ENCODE measurements at regions not wholly inside any gene's neighbourhood (a gene's known extent, or its start where the extent isn't known, plus 50 kb on each side); places are given as distances from the start of the nearest gene placed in this dataset.
"Not testable (repeated sequence)": the region's sequence is repeated elsewhere in the genome, so short reads cannot be mapped to it uniquely, and the experiment has no call there.

DNA sequence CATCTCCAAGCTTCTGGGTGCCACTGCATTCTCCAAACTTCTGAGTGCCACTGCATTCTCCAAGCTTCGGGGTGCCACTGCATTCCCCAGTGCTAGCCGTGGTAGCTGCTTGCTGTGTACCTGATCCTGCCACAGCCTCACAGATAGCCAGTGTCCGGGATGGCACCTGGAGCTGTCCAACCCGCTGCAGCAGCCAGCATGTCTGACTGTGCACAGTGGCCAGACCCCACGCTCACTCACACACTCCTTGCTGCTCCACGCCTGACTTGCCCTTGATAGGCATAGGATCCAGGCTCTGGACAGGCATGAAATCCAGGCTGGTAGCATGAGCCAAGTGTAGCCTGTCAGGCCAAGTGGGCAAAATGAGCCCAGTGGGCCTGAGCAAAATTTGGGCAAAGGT, 465.0 kb downstream of the GUCY1A2 start:
- Histone ChIP-seq H3K27me3 (ENCODE audit: insufficient read depth, low read length) (no peaks in the 10 kb centered on the region), H3F3A (ENCODE audit: insufficient read depth, low read length) (no peaks in the 10 kb centered on the region), H4K20me1 (ENCODE audit: insufficient read depth, low read length) (no peaks in the 10 kb centered on the region), H3K4me2 (ENCODE audit: low read length) (no peak overlapping the region), H3K9me2 (ENCODE audit: low read depth, low read length) (no peaks in the 10 kb centered on the region), H2AFZ (ENCODE audit: low read length) (no peak overlapping the region), H3K27ac (ENCODE audit: low read depth, low read length, poor library complexity, severe bottlenecking) (no peak overlapping the region), H3K9ac (ENCODE audit: low read length) (no peak overlapping the region), H3K4me3 (ENCODE audit: low read depth, low read length, poor library complexity, severe bottlenecking) (no peak overlapping the region), H3K4me1 (ENCODE audit: insufficient read depth, low read length, severe bottlenecking) (no peaks in the 10 kb centered on the region), H3K79me2 (ENCODE audit: insufficient read depth, low read length) (no peaks in the 10 kb centered on the region), H3K9me3 (ENCODE audit: low read length) (no peaks in the 10 kb centered on the region), H3K36me3 (ENCODE audit: insufficient read depth, low read length) (no peaks in the 10 kb centered on the region)
- TF ChIP-seq EZH2 (IDR thresholded peaks at IDR 0.05; ENCODE audit: borderline replicate concordance, low read length) = no peak
- TF ChIP-seq, protein P1, sequence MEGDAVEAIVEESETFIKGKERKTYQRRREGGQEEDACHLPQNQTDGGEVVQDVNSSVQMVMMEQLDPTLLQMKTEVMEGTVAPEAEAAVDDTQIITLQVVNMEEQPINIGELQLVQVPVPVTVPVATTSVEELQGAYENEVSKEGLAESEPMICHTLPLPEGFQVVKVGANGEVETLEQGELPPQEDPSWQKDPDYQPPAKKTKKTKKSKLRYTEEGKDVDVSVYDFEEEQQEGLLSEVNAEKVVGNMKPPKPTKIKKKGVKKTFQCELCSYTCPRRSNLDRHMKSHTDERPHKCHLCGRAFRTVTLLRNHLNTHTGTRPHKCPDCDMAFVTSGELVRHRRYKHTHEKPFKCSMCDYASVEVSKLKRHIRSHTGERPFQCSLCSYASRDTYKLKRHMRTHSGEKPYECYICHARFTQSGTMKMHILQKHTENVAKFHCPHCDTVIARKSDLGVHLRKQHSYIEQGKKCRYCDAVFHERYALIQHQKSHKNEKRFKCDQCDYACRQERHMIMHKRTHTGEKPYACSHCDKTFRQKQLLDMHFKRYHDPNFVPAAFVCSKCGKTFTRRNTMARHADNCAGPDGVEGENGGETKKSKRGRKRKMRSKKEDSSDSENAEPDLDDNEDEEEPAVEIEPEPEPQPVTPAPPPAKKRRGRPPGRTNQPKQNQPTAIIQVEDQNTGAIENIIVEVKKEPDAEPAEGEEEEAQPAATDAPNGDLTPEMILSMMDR (IDR thresholded peaks at IDR 0.05; ENCODE audit: low read length) = no peak

DNA sequence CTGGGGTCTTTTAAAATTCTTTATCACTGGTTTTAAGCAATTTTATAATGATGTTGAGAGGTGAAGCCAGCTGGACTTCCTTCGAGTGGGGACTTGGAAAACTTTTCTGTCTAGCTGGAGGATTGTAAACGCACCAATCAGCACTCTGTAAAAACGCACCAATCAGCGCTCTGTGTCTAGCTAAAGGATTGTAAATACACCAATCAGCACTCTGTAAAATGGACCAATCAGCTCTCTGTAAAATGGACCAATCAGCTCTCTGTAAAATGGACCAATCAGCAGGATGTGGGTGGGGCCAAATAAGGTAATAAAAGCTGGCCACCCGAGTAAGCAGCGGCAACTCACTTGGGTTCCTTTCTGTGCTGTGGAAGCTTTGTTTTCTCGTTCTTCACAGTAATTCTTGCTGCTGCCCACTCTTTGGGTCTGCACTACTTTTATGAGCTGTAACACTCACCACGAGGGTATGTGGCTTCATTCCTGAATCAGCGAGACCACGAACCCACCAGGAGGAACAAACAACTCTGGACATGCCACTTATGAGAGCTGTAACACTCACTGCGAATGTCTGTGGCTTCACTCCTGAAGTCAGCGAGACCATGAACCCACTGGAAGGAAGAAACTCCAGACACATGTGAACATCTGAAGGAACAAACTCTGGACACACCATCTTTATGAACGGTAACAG, 462.6 kb downstream of the GUCY1A2 start:
- not testable (repeated sequence) for H3F3A ChIP-seq (ENCODE audit: insufficient read depth, low read length); H3K9ac ChIP-seq (ENCODE audit: low read length); H3K27ac ChIP-seq (ENCODE audit: low read depth, low read length, poor library complexity, severe bottlenecking); H3K4me1 ChIP-seq (ENCODE audit: insufficient read depth, low read length, severe bottlenecking); H3K79me2 ChIP-seq (ENCODE audit: insufficient read depth, low read length); H4K20me1 ChIP-seq (ENCODE audit: insufficient read depth, low read length); H2AFZ ChIP-seq (ENCODE audit: low read length); H3K9me2 ChIP-seq (ENCODE audit: low read depth, low read length); H3K9me3 ChIP-seq (ENCODE audit: low read length); H3K27me3 ChIP-seq (ENCODE audit: insufficient read depth, low read length); H3K4me3 ChIP-seq (ENCODE audit: low read depth, low read length, poor library complexity, severe bottlenecking); H3K4me2 ChIP-seq (ENCODE audit: low read length); H3K36me3 ChIP-seq (ENCODE audit: insufficient read depth, low read length)

DNA sequence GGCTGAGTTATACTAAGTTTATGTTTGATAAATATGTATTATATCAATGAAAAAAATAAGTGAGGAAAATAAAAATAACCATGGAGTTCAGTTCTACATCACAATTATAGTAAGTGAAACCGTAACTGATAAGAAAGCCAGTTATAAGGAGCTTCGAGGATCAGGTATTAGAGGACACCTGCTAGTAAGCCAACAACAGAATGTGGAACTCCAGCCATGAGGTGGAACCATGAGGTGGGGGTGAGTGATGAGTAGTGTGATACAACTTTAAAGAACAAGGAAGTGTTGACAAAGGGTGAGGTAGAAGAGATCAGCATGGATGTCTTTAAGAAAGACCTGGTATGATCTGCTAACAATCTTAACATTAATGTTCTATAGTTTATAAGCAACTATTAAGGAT, 452.9 kb downstream of the GUCY1A2 start:
- H3K4me3 ChIP-seq (ENCODE audit: low read depth, low read length, poor library complexity, severe bottlenecking) = no peak overlapping the region
- H3K9ac ChIP-seq (ENCODE audit: low read length) = no peak overlapping the region
- H4K20me1 ChIP-seq (ENCODE audit: insufficient read depth, low read length) = no peaks in the 10 kb centered on the region
- H3K4me2 ChIP-seq (ENCODE audit: low read length) = no peak overlapping the region
- H3K9me2 ChIP-seq (ENCODE audit: low read depth, low read length) = no peaks in the 10 kb centered on the region
- H3K9me3 ChIP-seq (ENCODE audit: low read length) = no peaks in the 10 kb centered on the region
- H3F3A ChIP-seq (ENCODE audit: insufficient read depth, low read length) = no peaks in the 10 kb centered on the region
- H3K27me3 ChIP-seq (ENCODE audit: insufficient read depth, low read length) = no peaks in the 10 kb centered on the region
- no peaks in the 10 kb centered on the region for H3K4me1 ChIP-seq (ENCODE audit: insufficient read depth, low read length, severe bottlenecking)
- no peaks in the 10 kb centered on the region for H3K79me2 ChIP-seq (ENCODE audit: insufficient read depth, low read length)
- TF ChIP-seq EZH2 (IDR thresholded peaks at IDR 0.05; ENCODE audit: borderline replicate concordance, low read length) = no peak
- TF ChIP-seq, protein P1 (IDR thresholded peaks at IDR 0.05; ENCODE audit: low read length) = no peak
- no peaks in the 10 kb centered on the region for H3K36me3 ChIP-seq (ENCODE audit: insufficient read depth, low read length)
- no peak overlapping the region for H2AFZ ChIP-seq (ENCODE audit: low read length)
- no peak overlapping the region for H3K27ac ChIP-seq (ENCODE audit: low read depth, low read length, poor library complexity, severe bottlenecking)

DNA sequence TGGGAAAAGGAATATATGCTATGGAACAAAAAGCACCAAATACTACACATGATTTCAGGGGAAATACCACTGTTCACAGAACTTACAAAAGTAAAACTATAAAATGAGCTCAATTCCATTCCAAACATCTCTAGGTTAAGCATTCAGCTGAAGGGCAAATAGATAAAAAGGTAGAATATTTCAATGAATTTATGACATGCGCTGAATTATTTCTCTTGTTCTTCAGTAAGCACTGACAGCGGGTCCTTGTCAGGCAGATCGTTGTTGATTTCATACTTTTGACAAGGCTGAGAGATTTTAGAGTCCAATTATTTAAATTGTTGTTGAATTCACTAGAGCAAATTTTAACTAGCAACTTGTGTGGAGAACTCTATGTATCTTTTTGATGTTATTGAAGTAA, 449.6 kb downstream of the GUCY1A2 start:
- no peaks in the 10 kb centered on the region for H4K20me1 ChIP-seq (ENCODE audit: insufficient read depth, low read length)
- H3K79me2 ChIP-seq (ENCODE audit: insufficient read depth, low read length) = no peaks in the 10 kb centered on the region
- H3K4me3 ChIP-seq (ENCODE audit: low read depth, low read length, poor library complexity, severe bottlenecking) = no peak overlapping the region
- H3F3A ChIP-seq (ENCODE audit: insufficient read depth, low read length) = no peaks in the 10 kb centered on the region
- no peaks in the 10 kb centered on the region for H3K36me3 ChIP-seq (ENCODE audit: insufficient read depth, low read length)
- no peak overlapping the region for H3K9ac ChIP-seq (ENCODE audit: low read length)
- H3K27ac ChIP-seq (ENCODE audit: low read depth, low read length, poor library complexity, severe bottlenecking) = no peak overlapping the region
- no peaks in the 10 kb centered on the region for H3K27me3 ChIP-seq (ENCODE audit: insufficient read depth, low read length)
- H3K4me1 ChIP-seq (ENCODE audit: insufficient read depth, low read length, severe bottlenecking) = no peaks in the 10 kb centered on the region
- H3K4me2 ChIP-seq (ENCODE audit: low read length) = no peak overlapping the region
- TF ChIP-seq EZH2 (IDR thresholded peaks at IDR 0.05; ENCODE audit: borderline replicate concordance, low read length) = no peak
- TF ChIP-seq, protein P1 (IDR thresholded peaks at IDR 0.05; ENCODE audit: low read length) = no peak
- no peaks in the 10 kb centered on the region for H3K9me2 ChIP-seq (ENCODE audit: low read depth, low read length)
- H3K9me3 ChIP-seq (ENCODE audit: low read length) = no peaks in the 10 kb centered on the region
- no peak overlapping the region for H2AFZ ChIP-seq (ENCODE audit: low read length)

DNA sequence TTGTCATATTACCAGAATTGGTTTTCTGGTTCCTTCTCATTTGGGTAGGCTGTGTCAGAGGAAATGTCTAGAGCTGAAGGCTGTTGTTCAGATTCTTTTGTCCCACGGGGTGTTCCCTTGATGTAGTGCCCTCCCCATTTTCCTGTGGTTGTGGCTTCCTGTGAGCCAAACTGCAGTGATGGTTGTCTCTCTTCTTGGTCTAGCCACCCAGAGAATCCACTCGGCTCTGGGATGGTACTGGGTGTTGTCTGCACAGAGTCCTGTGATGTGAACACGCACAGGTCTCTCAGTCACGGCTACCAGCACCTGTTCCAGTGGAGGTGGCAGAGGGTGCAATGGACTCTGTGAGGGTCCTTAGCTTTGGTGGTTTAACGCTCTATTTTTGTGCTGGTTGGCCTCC, 440.9 kb downstream of the GUCY1A2 start:
- H3K4me2 ChIP-seq (ENCODE audit: low read length); H3K27ac ChIP-seq (ENCODE audit: low read depth, low read length, poor library complexity, severe bottlenecking); H4K20me1 ChIP-seq (ENCODE audit: insufficient read depth, low read length): not testable (repeated sequence)

More for the DNA sequence above, 440.9 kb downstream of the GUCY1A2 start:
- not testable (repeated sequence) for H3K9ac ChIP-seq (ENCODE audit: low read length); H3K4me1 ChIP-seq (ENCODE audit: insufficient read depth, low read length, severe bottlenecking); H3K9me2 ChIP-seq (ENCODE audit: low read depth, low read length); H3K9me3 ChIP-seq (ENCODE audit: low read length); H2AFZ ChIP-seq (ENCODE audit: low read length); H3K4me3 ChIP-seq (ENCODE audit: low read depth, low read length, poor library complexity, severe bottlenecking); H3K79me2 ChIP-seq (ENCODE audit: insufficient read depth, low read length); H3K27me3 ChIP-seq (ENCODE audit: insufficient read depth, low read length); H3K36me3 ChIP-seq (ENCODE audit: insufficient read depth, low read length); H3F3A ChIP-seq (ENCODE audit: insufficient read depth, low read length)
